HG02623 (cell line): ENCODE measurements at regions not wholly inside any gene's neighbourhood (a gene's known extent, or its start where the extent isn't known, plus 50 kb on each side); places are given as distances from the start of the nearest gene placed in this dataset.

Source experiments
- ATAC-seq: cut with Tn5 transposase; IDR thresholded peaks from one replicate; pipeline ENCODE4 v1.9.1; 2021; ENCODE audit warnings: moderate library complexity; ENCODE audit not compliant: unreplicated experiment

- no peak for ATAC-seq
Observed at GRCh38 chr12:115207216-115207915, 523.4 kb upstream of the TBX3 start.

DNA sequence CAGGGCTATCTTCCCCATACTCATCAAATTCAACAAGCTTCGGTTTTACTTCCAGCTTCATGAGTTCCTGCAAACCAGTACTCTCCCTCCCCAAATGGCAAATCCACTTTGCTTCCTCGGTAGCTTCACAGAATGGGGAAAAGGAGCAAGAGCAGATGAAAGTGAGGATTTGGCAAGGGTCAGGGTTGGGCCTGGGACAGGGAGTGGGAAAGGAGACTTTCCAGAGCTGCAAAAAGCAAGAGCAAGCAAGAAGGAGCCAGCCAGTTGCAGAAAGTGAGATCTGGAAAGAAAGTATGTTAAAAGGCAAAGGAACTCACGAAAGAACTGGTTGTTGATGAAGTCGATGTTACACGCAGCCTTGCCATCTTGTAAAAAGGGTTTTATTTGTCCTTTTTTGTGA lies 522.8 kb upstream of the TBX3 start:
- ATAC-seq = no peak

GRCh38 chr12:115205755-115206308 lies 521.9 kb upstream of the TBX3 start:
- no peak for ATAC-seq

GRCh38 chr12:115204957-115205754 lies 521.2 kb upstream of the TBX3 start:
- ATAC-seq = no peak

GRCh38 chr12:115203701-115204100 lies 519.7 kb upstream of the TBX3 start:
- ATAC-seq = no peak

GRCh38 chr12:115201966-115202365 lies 518.0 kb upstream of the TBX3 start:
- ATAC-seq = no peak

DNA sequence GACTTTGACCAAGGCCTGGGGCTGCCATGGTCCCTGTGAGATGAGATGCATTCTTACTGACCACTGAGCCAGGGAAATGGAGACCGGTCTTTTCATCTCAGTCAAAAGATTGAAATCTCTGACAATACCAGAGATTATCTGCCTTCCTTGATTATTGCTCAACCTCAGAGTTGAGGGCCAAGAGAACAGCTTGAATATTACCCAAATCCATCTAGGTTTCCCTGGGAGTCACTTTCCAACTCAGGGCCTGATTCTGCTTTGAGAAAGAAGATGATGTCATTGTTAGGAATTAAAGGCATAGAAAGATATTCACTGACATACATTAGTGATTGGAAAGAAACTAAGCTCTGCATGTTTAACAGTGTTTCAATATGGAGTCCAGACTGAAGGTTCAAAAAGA lies 515.9 kb upstream of the TBX3 start:
- no peak for ATAC-seq

DNA sequence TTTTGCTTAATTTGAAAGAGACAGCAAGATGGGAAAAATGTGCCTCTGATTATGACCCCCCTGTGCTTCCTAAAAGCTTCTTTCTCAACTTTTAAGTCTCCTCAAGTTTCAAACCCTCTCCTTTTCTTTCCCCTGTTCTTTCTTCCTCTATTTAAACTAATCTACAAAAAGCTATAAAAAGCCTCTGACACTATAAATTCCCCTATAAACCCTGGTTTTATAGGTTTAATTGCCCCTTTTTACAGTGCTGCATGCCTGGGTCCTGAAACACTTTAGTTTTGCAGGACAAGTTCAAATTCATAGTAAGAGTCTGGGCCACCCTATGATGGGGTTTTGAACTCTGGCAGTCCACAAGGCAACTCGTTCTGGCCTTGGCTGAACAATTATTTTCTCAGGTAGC lies 510.9 kb upstream of the TBX3 start:
- no peak for ATAC-seq

DNA sequence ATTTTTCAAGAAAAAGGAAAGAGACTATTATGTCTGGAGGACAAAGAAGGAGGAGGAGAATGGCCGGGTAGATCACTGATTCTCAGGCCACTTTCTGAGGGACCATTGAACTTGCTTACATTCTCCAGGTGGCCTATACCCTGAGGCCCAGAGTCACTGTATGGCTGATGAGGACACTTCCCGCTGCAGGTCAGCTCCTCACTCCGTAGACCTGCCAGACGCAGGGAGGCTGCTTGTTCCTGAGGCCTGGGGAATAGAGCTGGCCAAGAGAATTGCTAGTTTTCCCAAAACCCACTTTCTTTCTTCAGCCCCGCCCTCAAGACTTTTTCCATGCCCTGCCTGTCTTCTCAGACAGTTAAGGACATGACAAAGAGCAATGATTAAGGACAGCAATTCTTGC lies 510.5 kb upstream of the TBX3 start:
- ATAC-seq = no peak

DNA sequence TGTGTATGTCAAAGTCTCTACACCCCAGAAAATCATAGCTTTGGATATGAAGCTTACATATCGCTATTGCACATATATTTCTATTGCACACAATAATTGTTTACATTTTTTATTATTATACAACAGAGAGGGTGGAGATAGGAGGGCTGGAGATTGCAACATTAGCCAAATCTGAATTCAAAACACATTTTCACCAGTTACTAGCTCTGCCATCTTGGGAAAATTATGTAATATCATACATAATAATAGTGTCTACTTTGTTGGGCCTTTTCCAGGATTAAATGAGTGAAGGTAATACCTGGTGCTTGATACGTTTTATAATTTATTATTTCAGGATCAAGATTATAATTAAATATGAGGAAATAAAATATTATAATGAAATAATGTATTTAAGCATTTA lies 507.4 kb upstream of the TBX3 start:
- no peak for ATAC-seq

DNA sequence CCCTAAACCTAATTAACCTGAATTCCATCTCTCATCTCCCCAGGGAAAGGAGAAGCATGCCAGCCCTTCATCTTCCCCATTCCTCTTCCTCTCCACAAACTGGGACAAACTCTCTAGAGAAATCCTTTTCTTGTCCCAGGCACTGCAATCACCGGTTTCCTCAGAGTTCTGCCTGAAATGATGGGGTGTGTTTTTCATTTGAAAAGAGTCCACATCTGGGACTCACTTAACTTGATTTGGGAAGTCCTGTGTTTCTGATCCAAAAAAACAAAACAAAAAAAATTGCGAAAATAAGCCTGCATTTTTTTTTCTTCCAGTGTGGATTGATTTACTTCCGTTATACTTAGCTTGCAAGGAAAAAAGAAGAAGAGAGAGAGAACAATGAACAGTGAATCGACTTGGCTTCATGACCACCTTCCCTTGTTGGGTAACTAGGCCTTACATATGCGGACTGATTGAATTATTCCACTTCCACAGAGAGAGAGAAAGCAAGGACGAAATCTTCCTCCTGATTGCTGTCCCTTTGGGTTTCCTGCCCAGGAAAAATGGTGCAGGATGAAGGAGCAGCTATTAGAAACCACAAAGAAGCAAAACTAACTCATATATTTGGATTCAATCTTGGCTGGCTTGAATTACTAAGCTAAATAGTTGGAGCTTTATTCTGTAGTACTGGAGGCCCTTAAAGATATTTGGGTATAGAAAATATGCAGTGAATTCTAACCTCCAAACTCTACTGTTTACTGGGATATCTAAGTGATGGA lies 506.2 kb upstream of the TBX3 start:
- no peak for ATAC-seq

DNA sequence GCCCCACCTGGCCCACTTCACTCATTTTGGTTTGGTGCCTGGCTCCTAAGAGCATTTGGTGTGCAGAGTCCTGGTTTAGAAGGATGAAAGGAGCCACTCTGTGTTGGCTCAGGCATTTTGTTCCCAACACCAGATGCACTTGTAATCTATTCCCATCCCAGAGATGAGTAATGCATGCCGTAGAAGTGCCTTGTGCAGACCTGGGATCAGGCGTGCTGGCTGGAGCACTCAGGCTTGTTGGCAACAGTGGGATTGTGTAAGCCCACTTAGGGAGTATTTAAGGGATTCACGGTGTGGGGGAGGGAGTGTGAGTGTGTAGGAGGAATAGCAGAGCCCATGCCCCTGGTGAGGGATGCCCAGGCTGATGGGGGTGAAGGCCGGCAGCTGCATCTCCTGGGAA lies 501.5 kb upstream of the TBX3 start:
- no peak for ATAC-seq

DNA sequence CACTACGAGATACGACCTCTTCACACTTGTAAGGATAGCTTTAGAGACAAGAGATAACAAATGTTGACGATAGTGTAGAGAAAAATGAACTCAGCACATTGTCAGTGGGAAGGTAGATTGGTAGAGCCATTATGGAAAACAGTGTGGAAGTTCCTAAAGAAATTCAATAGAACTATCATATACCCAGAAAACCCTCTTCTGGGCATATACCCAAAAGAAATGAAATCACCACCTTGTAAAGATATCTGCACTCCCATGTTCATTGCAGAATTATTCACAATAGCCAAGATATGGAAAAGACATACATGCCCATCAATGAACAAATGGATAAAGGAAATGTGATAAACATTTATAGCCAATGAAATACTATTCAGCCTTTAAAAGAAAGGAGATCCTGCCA lies 499.8 kb upstream of the TBX3 start:
- ATAC-seq = no peak

GRCh38 chr12:115177899-115178298 lies 493.9 kb upstream of the TBX3 start:
- no peak for ATAC-seq

DNA sequence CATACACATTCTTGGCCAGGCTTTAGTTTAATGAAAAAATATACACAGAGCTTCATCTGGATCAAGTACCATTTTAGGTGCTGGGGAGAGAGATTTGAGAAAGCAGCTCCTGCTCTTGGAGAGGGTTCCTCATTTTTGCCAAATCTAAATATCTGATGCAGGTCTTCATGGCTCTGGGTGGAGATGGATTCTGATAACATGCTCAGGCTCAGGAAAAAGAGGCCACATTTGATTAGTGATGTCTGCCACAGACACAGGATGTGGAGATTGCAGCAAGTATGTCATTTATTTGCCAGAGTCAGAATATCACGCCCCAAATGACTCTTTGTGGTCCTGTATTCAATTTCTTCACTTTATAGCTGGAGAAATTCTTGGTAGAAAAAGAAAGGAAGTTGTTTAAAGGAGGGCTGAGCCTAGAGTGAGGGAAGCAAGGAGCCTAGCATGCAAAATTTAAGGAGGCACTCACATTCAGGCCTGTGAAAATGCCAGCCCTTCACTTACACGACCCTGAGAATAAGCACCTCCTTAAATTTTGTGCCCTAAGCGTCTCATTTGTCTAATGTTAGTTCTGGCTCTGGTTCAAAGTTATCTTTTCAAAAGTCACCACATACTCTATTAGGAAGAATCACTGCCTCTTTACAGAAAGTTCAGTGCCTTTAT lies 492.9 kb upstream of the TBX3 start:
- no peak for ATAC-seq

- no peak for ATAC-seq
Observed at GRCh38 chr12:115174920-115175319, 490.9 kb upstream of the TBX3 start.

- no peak for ATAC-seq
Observed at GRCh38 chr12:115172521-115172920, 488.5 kb upstream of the TBX3 start.

DNA sequence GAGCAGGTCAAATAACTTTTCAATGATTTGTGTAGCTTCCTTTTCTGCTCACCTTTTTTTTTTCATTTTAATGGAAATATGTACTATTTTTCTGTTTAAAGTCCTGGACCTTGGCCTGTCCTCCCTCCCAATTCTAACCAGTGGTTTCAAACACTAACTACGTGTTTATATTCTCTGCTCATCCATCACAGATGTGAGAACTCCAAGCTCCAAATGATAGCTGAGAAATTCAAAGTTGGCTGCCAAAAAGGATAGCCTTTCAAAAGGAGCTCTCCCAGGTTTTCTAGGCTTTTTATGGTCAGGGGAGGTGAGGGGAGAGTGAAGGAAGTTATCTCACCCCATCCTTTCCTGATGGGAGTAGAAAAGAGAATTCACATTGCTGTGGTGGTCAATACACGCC lies 486.0 kb upstream of the TBX3 start:
- ATAC-seq = no peak

DNA sequence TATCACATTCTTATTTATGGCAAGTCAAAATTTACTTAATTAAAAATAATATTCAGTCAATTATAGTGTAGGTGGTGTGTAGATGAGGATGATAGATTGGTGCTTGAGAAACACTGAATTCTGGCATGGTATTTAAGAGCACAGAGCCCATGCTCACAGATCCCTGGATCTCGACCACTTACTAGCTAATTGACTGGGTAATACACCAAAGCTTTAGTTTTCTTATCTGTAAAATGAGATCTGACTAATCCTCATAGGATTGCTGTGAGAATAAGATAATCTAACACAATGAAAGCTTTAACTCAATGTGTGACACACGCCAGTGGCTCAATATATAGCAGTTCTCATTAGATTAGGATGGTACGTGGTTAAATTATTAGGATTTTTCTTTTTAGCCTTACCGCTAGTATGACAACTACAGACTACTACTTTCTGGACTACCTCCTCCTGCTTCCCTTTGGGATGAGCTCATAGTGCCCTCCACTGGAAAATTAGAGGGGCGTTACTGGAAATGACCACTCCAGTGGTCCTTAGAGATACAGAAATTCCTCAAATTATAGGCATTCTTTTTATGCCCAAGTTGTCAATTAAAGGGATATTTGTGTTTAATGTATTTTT lies 482.8 kb upstream of the TBX3 start:
- no peak for ATAC-seq

GRCh38 chr12:115163710-115164109 lies 479.7 kb upstream of the TBX3 start:
- no peak for ATAC-seq
